ENCODE measurements at regions not wholly inside any gene's neighbourhood (a gene's known extent, or its start where the extent isn't known, plus 50 kb on each side); places are given as distances from the start of the nearest gene placed in this dataset.

DNA sequence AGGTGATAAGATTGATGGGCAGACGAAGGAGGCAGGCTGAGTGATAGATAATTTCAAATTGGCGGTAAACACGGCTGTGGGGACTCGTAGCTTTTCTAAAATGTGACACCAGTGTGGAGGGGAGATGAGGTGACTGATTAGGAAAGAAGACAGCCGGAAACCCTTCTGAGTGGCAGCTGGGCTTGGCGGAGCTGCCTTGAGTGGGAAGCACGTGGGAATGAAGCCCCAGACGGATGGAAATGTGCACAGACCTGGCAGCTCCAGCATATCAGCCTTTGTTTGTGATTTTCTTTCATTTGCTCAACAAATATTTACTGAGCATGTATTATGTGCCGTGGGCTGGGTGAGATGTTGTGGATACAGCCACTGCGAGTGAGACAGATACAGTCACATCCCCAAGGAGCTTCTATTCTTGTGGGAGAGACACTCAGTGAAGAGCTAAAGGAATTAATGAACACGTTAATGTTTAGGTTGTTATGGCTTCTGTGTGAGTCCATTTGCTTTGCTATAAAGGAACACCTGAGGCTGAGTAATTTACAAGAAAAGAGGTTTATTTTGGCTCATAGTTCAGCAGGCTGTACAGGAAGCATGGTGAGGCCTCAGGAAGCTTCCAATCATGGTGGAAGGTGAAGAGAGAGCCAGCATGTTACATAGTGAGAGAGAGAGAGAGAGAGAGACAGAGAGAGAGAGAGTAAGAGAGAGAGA is 65.5 kb upstream of the LHX5 start:
- no peaks in the 10 kb centered on the region for H3K9me3 ChIP-seq (ENCODE audit: control insufficient read depth, insufficient read depth, low read depth, low read length)
- H3K36me3 ChIP-seq (ENCODE audit: control insufficient read depth in 2 of 2, insufficient read depth in 1 of 2, low read length in 2 of 2), result no peaks in the 10 kb centered on the region
- CTCF ChIA-PET, result interaction anchor here (1.0 kb wide), 1 partner anchor 25 kb away, joined by 5 read pairs; no protein-coding TSS in a partner anchor
- no peaks in the 10 kb centered on the region for H3K4me1 ChIP-seq (ENCODE audit: control insufficient read depth, insufficient read depth, low read length)
- POLR2A ChIA-PET, result no interaction called here
- TF ChIP-seq ZNF600 (tag by site-specific recombination; IDR thresholded peaks at IDR 0.05) (no peak), MYNN (tag by site-specific recombination; IDR thresholded peaks at IDR 0.05; ENCODE audit: borderline replicate concordance) (no peak), GLIS1 (tag by site-specific recombination; IDR thresholded peaks at IDR 0.05) (no peak), ZNF596 (tag by site-specific recombination; IDR thresholded peaks at IDR 0.05) (peak; percentile 41; the same call in 1 of the 2 replicates), ZNF501 (tag by site-specific recombination; IDR thresholded peaks at IDR 0.05) (no peak), ZNF175 (tag by site-specific recombination; IDR thresholded peaks at IDR 0.05) (no peak)
- TF ChIP-seq, protein P1, sequence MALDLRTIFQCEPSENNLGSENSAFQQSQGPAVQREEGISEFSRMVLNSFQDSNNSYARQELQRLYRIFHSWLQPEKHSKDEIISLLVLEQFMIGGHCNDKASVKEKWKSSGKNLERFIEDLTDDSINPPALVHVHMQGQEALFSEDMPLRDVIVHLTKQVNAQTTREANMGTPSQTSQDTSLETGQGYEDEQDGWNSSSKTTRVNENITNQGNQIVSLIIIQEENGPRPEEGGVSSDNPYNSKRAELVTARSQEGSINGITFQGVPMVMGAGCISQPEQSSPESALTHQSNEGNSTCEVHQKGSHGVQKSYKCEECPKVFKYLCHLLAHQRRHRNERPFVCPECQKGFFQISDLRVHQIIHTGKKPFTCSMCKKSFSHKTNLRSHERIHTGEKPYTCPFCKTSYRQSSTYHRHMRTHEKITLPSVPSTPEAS (tag by site-specific recombination; IDR thresholded peaks at IDR 0.05), result no peak
- TF ChIP-seq, protein P2, sequence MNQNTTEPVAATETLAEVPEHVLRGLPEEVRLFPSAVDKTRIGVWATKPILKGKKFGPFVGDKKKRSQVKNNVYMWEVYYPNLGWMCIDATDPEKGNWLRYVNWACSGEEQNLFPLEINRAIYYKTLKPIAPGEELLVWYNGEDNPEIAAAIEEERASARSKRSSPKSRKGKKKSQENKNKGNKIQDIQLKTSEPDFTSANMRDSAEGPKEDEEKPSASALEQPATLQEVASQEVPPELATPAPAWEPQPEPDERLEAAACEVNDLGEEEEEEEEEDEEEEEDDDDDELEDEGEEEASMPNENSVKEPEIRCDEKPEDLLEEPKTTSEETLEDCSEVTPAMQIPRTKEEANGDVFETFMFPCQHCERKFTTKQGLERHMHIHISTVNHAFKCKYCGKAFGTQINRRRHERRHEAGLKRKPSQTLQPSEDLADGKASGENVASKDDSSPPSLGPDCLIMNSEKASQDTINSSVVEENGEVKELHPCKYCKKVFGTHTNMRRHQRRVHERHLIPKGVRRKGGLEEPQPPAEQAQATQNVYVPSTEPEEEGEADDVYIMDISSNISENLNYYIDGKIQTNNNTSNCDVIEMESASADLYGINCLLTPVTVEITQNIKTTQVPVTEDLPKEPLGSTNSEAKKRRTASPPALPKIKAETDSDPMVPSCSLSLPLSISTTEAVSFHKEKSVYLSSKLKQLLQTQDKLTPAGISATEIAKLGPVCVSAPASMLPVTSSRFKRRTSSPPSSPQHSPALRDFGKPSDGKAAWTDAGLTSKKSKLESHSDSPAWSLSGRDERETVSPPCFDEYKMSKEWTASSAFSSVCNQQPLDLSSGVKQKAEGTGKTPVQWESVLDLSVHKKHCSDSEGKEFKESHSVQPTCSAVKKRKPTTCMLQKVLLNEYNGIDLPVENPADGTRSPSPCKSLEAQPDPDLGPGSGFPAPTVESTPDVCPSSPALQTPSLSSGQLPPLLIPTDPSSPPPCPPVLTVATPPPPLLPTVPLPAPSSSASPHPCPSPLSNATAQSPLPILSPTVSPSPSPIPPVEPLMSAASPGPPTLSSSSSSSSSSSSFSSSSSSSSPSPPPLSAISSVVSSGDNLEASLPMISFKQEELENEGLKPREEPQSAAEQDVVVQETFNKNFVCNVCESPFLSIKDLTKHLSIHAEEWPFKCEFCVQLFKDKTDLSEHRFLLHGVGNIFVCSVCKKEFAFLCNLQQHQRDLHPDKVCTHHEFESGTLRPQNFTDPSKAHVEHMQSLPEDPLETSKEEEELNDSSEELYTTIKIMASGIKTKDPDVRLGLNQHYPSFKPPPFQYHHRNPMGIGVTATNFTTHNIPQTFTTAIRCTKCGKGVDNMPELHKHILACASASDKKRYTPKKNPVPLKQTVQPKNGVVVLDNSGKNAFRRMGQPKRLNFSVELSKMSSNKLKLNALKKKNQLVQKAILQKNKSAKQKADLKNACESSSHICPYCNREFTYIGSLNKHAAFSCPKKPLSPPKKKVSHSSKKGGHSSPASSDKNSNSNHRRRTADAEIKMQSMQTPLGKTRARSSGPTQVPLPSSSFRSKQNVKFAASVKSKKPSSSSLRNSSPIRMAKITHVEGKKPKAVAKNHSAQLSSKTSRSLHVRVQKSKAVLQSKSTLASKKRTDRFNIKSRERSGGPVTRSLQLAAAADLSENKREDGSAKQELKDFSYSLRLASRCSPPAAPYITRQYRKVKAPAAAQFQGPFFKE (tag by site-specific recombination; IDR thresholded peaks at IDR 0.05; ENCODE audit: borderline replicate concordance), result no peak
- no peak overlapping the region for H3K27ac ChIP-seq (ENCODE audit: extremely low read depth, low read depth, low read length)
- no peak overlapping the region for H3K4me3 ChIP-seq (ENCODE audit: low read depth, low read length)

DNA sequence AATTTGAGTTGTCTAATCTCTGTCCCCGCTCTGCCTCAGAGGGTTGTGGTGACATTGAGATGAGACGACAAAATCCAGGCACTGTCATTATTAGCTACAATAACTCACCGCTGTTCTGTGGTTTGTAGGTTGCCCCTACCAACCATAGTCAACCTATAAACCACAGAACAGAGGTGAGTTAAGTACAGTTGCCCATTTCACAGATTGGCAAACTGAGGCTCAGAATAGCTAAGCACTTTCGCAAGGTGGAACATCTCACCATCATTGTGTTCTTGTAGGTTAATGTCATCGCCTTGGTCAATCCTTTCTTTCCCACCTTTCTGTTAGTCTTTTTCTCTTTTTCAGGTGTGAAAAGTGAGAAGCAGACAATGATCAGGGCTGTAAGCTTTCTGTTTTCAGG is 63.4 kb upstream of the LHX5 start:
- Histone ChIP-seq H3K4me3 (ENCODE audit: low read depth, low read length) (no peak overlapping the region), H3K4me1 (ENCODE audit: control insufficient read depth, insufficient read depth, low read length) (no peaks in the 10 kb centered on the region), H3K36me3 (ENCODE audit: control insufficient read depth in 2 of 2, insufficient read depth in 1 of 2, low read length in 2 of 2) (no peaks in the 10 kb centered on the region), H3K9me3 (ENCODE audit: control insufficient read depth, insufficient read depth, low read depth, low read length) (no peaks in the 10 kb centered on the region), H3K27ac (ENCODE audit: extremely low read depth, low read depth, low read length) (no peak overlapping the region)
- ChIA-PET POLR2A (no interaction called here), CTCF (interaction anchor here (0.6 kb wide), 1 partner anchor 357 kb away, joined by 3 read pairs; no protein-coding TSS in a partner anchor)
- TF ChIP-seq YY2 (tag by site-specific recombination; IDR thresholded peaks at IDR 0.05) (no peak), TCF7L2 (IDR thresholded peaks at IDR 0.05; ENCODE audit: borderline replicate concordance, low read depth, low read length) (no peak), FEZF1 (tag by site-specific recombination; IDR thresholded peaks at IDR 0.05) (no peak), GLI4 (tag by site-specific recombination; IDR thresholded peaks at IDR 0.05) (no peak)
- TF ChIP-seq, protein P3, sequence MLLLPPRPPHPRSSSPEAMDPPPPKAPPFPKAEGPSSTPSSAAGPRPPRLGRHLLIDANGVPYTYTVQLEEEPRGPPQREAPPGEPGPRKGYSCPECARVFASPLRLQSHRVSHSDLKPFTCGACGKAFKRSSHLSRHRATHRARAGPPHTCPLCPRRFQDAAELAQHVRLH (tag by site-specific recombination; IDR thresholded peaks at IDR 0.05), result no peak
- TF ChIP-seq, protein P4, sequence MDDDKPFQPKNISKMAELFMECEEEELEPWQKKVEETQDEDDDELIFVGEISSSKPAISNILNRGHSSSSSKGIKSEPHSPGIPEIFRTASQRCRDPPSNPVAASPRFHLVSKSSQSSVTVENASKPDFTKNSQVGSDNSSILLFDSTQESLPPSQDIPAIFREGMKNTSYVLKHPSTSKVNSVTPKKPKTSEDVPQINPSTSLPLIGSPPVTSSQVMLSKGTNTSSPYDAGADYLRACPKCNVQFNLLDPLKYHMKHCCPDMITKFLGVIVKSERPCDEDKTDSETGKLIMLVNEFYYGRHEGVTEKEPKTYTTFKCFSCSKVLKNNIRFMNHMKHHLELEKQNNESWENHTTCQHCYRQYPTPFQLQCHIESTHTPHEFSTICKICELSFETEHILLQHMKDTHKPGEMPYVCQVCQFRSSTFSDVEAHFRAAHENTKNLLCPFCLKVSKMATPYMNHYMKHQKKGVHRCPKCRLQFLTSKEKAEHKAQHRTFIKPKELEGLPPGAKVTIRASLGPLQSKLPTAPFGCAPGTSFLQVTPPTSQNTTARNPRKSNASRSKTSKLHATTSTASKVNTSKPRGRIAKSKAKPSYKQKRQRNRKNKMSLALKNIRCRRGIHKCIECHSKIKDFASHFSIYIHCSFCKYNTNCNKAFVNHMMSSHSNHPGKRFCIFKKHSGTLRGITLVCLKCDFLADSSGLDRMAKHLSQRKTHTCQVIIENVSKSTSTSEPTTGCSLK (tag by site-specific recombination; IDR thresholded peaks at IDR 0.05), result no peak

Data from HEK293 (cell line).